ENCODE measurements at regions not wholly inside any gene's neighbourhood (a gene's known extent, or its start where the extent isn't known, plus 50 kb on each side); places are given as distances from the start of the nearest gene placed in this dataset.

- TF ChIP-seq EP300 (conservative IDR thresholded peaks at IDR 0.05; ENCODE audit: poor library complexity, severe bottlenecking) (no peak), EZH2 (IDR thresholded peaks at IDR 0.05; ENCODE audit: borderline replicate concordance, insufficient read depth, low read length, poor library complexity, severe bottlenecking) (no peak), RAD21 (conservative IDR thresholded peaks at IDR 0.05) (no peak)
Measured at GRCh38 chr3:110362751-110363150, 708.9 kb upstream of the NECTIN3 start.
